SU-DHL-6 (cell line): ENCODE measurements at regions not wholly inside any gene's neighbourhood (a gene's known extent, or its start where the extent isn't known, plus 50 kb on each side); places are given as distances from the start of the nearest gene placed in this dataset.

ENCODE experiments used
- CTCF ChIP-seq: fragments of 200-600 bp; sonication (generic); IDR thresholded peaks from one replicate; pipeline ENCODE4 v1.5.1; 2017; ENCODE audit warnings: antibody characterized with exemption, mild to moderate bottlenecking, low read length, moderate library complexity; ENCODE audit not compliant: insufficient read depth, poor library complexity, severe bottlenecking
- EZH2phosphoT487 ChIP-seq: fragments of 200-600 bp; sonication (generic), shearing (Covaris generic); conservative IDR thresholded peaks from 2 replicates; pipeline ENCODE4 v1.6.1; 2018; ENCODE audit warnings: mild to moderate bottlenecking, antibody characterized with exemption, low read length, moderate library complexity, mixed read lengths

- no peak for TF ChIP-seq CTCF
- TF ChIP-seq EZH2phosphoT487 = no peak
Measured at GRCh38 chr4:127118681-127119080, 514.1 kb upstream of the INTU start.
